GM21619 (cell line): ENCODE measurements at regions not wholly inside any gene's neighbourhood (a gene's known extent, or its start where the extent isn't known, plus 50 kb on each side); places are given as distances from the start of the nearest gene placed in this dataset.

Source experiments
- ATAC-seq: cut with Tn5 transposase; IDR thresholded peaks from one replicate; pipeline ENCODE4 v1.9.1; 2021; ENCODE audit not compliant: unreplicated experiment

GRCh38 chr6:66402873-66403272 lies 695.8 kb upstream of the EYS start:
- no peak for ATAC-seq

GRCh38 chr6:66396549-66396948 lies 689.5 kb upstream of the EYS start:
- ATAC-seq, result no peak

GRCh38 chr6:66396145-66396544 lies 689.1 kb upstream of the EYS start:
- ATAC-seq, result no peak

GRCh38 chr6:66390393-66390792 lies 683.4 kb upstream of the EYS start:
- no peak for ATAC-seq

GRCh38 chr6:66376001-66376400 lies 669.0 kb upstream of the EYS start:
- no peak for ATAC-seq

- no peak for ATAC-seq
Measured at GRCh38 chr6:66369407-66369806, 662.4 kb upstream of the EYS start.

- ATAC-seq, result no peak
Measured at GRCh38 chr6:66362888-66363287, 655.9 kb upstream of the EYS start.

- ATAC-seq, result no peak
Measured at GRCh38 chr6:66361886-66362285, 654.9 kb upstream of the EYS start.

GRCh38 chr6:66357781-66358180 lies 650.8 kb upstream of the EYS start:
- ATAC-seq, result no peak

- no peak for ATAC-seq
Measured at GRCh38 chr6:66355471-66355870, 648.4 kb upstream of the EYS start.

GRCh38 chr6:66344796-66345195 lies 637.8 kb upstream of the EYS start:
- no peak for ATAC-seq

GRCh38 chr6:66340736-66341135 lies 633.7 kb upstream of the EYS start:
- no peak for ATAC-seq

GRCh38 chr6:66336176-66336575 lies 629.1 kb upstream of the EYS start:
- ATAC-seq, result no peak

GRCh38 chr6:66328200-66328599 lies 621.2 kb upstream of the EYS start:
- no peak for ATAC-seq

GRCh38 chr6:66326228-66326627 lies 619.2 kb upstream of the EYS start:
- no peak for ATAC-seq

GRCh38 chr6:66321017-66321416 lies 614.0 kb upstream of the EYS start:
- no peak for ATAC-seq

GRCh38 chr6:66307490-66307889 lies 600.5 kb upstream of the EYS start:
- ATAC-seq, result no peak

GRCh38 chr6:66291905-66292304 lies 584.9 kb upstream of the EYS start:
- no peak for ATAC-seq

- ATAC-seq, result no peak
Measured at GRCh38 chr6:66289889-66290288, 582.9 kb upstream of the EYS start.

- ATAC-seq, result no peak
Measured at GRCh38 chr6:66278115-66278514, 571.1 kb upstream of the EYS start.

- ATAC-seq, result no peak
Measured at GRCh38 chr6:66277400-66277799, 570.4 kb upstream of the EYS start.

- no peak for ATAC-seq
Measured at GRCh38 chr6:66265737-66266136, 558.7 kb upstream of the EYS start.

GRCh38 chr6:66264376-66264775 lies 557.4 kb upstream of the EYS start:
- no peak for ATAC-seq
